SH-SY5Y (cell line): ENCODE measurements at regions not wholly inside any gene's neighbourhood (a gene's known extent, or its start where the extent isn't known, plus 50 kb on each side); places are given as distances from the start of the nearest gene placed in this dataset.

Experiments used
- GATA2 ChIP-seq: IDR thresholded peaks from 2 replicates; pipeline ENCODE4 v1.6.1; 2011; ENCODE audit warnings: mild to moderate bottlenecking, low read depth, low read length
- GATA3 ChIP-seq: IDR thresholded peaks from 2 replicates; pipeline ENCODE4 v1.6.1; 2011; ENCODE audit warnings: low read depth, mild to moderate bottlenecking, low read length, moderate library complexity

DNA sequence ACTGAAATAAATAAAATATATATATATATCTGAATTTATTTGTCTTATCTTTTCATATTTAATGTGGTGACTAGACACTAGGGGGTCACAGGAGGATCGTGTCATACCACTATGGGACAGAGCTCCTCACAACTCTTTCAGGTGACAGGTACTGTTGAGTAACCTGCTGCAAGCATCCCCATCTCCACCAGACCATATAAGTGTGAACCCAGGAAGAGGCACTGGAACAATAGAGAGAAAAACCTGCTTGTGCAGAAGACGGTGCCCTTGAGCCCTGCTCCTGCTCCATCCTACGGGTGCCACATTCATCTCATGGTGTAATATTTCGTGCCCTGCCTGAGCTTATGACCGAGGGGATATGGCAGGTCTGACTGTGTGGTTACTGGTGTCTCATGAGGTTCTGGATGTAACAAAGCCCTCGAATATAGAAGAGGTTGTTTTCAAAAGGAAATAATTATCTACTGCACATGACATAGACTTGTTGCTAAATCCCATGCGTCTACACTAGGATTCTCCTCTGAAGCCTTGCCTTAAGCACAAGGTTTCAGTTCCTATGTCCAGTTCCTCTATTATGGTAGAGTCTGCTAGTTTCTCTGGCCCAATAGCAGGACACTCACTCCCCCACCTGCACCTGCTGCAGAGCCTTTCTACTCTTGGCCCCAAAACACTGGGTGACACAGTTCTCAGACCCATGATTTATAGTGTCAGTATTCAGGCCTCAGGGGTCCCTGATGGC lies 70.4 kb downstream of the GGTLC2 start:
- no peak for TF ChIP-seq GATA2
- TF ChIP-seq GATA3, result no peak
